Aorta (tissue), 5 donors: ENCODE measurements at regions not wholly inside any gene's neighbourhood (a gene's known extent, or its start where the extent isn't known, plus 50 kb on each side); places are given as distances from the start of the nearest gene placed in this dataset.

Experiments
- ATAC-seq: fragments of 200-7000 bp; cut with Tn5 transposase; one replicate; pipeline ENCODE4 v1.9.1; 2022; ENCODE audit warnings: moderate library complexity; ENCODE audit not compliant: low FRiP score
- DNase-seq, 2 donors: peaks; one replicate each; pipeline ENCODE4 v3.0.0-alpha.2; 2020
- H3K27ac ChIP-seq, 2 donors: one replicate each; pipeline ENCODE4 v1.5.1; 2013; ENCODE audit warnings: low read length in 2 of 2, mild to moderate bottlenecking in 2 of 2, moderate library complexity in 2 of 2, control low read depth in 1 of 2, inconsistent platforms in 1 of 2, low read depth in 1 of 2
- H3K27me3 ChIP-seq, 2 donors: one replicate each; pipeline ENCODE4 v1.6.1; 2013; ENCODE audit warnings: control low read depth in 1 of 2, low read length in 1 of 2, mild to moderate bottlenecking in 1 of 2, moderate library complexity in 1 of 2; ENCODE audit not compliant: insufficient read depth in 2 of 2, control insufficient read depth in 1 of 2
- H3K36me3 ChIP-seq, 2 donors: one replicate each; pipeline ENCODE4 v1.6.1; 2013; ENCODE audit warnings: control low read depth in 1 of 2, low read length in 1 of 2, mild to moderate bottlenecking in 1 of 2; ENCODE audit not compliant: insufficient read depth in 2 of 2, control insufficient read depth in 1 of 2
- H3K4me1 ChIP-seq, 2 donors: one replicate each; pipeline ENCODE4 v1.6.1; 2013; ENCODE audit warnings: low read length in 2 of 2, control low read depth in 1 of 2, mild to moderate bottlenecking in 1 of 2, moderate library complexity in 1 of 2; ENCODE audit not compliant: insufficient read depth in 2 of 2, control insufficient read depth in 1 of 2
- H3K4me3 ChIP-seq, 2 donors: one replicate each; pipeline ENCODE4 v1.5.1; 2013; ENCODE audit warnings: low read length in 2 of 2, control low read depth in 1 of 2, mild to moderate bottlenecking in 1 of 2
- H3K9me3 ChIP-seq: one replicate; pipeline ENCODE4 v1.6.1; 2013; ENCODE audit warnings: mild to moderate bottlenecking, low read length; ENCODE audit not compliant: control insufficient read depth
- WGBS, 2 donors: extraction: QIAGEN DNeasy Blood & Tissue Kit; methylation state at CpG; one replicate each; pipeline ENCODE4 v1.1.7; 2013; 5-methylcytosine and 5-hydroxymethylcytosine counted together
- intact Hi-C, 2 donors: fragments of 100-400 bp; cut with DNase I; formaldehyde crosslinking; loops; one replicate each; pipeline versions ENCODE4 v1.14.2 to v1.15.0; 2022
- donor health status: healthy with polysubstance abuse.
- donor health status: Bipolar disorder and iron deficiency.
- donor health status: DM: no; HTN: no; CAD: no.
- donor health status: DM: no; HTN: no; CAD: no.
- donor health status: DM: yes; HTN: yes; CAD: no.

DNA sequence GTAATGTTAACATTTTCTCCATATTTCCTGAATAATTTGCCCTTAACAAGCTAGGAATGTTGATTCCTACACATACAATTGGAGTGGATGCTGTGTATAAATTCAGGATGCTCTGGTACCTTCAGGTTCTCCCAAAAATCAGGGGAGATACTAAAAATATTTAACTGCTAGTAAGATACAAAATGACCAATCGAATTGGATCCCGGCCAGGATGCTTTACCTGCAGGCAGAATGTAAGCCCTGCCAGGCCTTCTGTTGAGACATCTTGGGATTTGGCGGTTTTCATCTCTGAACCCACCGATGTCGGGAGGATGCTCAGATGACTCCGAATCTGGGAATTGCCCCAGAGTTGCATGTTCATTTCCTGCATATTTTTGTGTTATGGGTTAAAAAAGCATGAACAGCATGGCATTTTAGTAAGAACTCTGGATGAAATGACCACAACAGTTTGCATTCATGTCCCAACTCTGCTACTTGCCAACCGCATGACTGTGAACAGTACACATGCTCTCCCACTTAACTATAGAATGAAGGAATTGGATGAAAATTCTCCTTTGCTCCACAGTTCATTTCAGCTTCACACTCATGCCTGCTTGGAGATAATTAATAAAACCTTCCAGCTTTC lies 241.4 kb upstream of the TBL1XR1 start:
- intact Hi-C loops: loop anchor here in 1 of 2 donors (10.0 kb wide), 1 partner anchor 64 kb away; no protein-coding TSS in a partner anchor
- Histone ChIP-seq H3K27ac (no peak overlapping the region), H3K4me3 (no peak overlapping the region), H3K27me3 (no peaks in the 10 kb centered on the region), H3K4me1 (peaks cover 2 to 5% of the 10 kb centered on the region in 2 donors), H3K9me3 (no peaks in the 10 kb centered on the region), H3K36me3 (no peaks in the 10 kb centered on the region)
- DNase-seq: no peak
- no peak for ATAC-seq
- 96 to 98% methylated on average over 7 of the region's 7 CpGs for WGBS, 2 donors

DNA sequence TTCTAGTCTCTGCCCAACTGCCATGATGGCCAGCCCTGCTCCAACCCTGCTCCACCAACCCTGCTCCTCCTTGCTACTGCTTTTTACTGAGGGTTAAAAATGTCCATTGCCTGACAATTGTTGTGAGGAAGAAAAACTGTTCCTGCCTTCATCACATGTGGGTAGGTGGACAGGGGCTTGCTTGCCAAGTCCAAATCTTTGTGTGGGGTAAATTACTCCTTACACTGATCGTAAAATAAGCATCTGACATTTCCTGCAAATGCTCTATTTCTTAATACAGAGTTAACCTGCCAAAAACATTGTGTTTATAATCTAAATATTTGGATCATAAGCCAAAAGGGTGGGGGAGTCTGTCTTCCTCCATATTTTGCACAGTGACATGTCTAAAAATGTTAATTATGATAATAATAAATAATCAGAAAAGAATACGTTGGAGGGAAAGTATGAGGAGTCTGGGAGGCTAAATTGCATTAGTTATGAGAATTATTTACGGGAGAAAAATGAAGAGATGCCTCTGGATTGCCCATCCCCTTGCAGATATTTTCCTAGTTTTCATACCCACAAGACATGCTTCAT lies 242.5 kb upstream of the TBL1XR1 start:
- H3K27ac ChIP-seq: no peak overlapping the region
- H3K4me3 ChIP-seq: no peak overlapping the region
- H3K27me3 ChIP-seq: no peaks in the 10 kb centered on the region
- WGBS, 2 donors: 43 to 45% methylated on average over 3 of the region's 3 CpGs
- no peak for DNase-seq
- H3K9me3 ChIP-seq: no peaks in the 10 kb centered on the region
- H3K36me3 ChIP-seq: no peaks in the 10 kb centered on the region
- intact Hi-C loops: loop anchor here in 1 of 2 donors (10.0 kb wide), 1 partner anchor 65 kb away; no protein-coding TSS in a partner anchor
- no peak for ATAC-seq
- H3K4me1 ChIP-seq: peaks cover 2 to 5% of the 10 kb centered on the region in 2 donors

GRCh38 chr3:177440456-177441104 lies 243.3 kb upstream of the TBL1XR1 start:
- H3K4me3 ChIP-seq: no peak overlapping the region
- H3K9me3 ChIP-seq: no peaks in the 10 kb centered on the region
- H3K27ac ChIP-seq: no peak overlapping the region
- no peaks in the 10 kb centered on the region for H3K36me3 ChIP-seq
- no peak for DNase-seq
- 95 to 97% methylated on average over 8 of the region's 8 CpGs for WGBS, 2 donors
- H3K4me1 ChIP-seq: peaks cover 2 to 5% of the 10 kb centered on the region in 2 donors
- no peak for ATAC-seq
- H3K27me3 ChIP-seq: no peaks in the 10 kb centered on the region
- intact Hi-C loops: no loop called here

GRCh38 chr3:177441276-177441812 lies 244.1 kb upstream of the TBL1XR1 start:
- no peak for ATAC-seq
- Histone ChIP-seq H3K4me1 (peaks cover 2 to 5% of the 10 kb centered on the region in 2 donors), H3K27me3 (no peaks in the 10 kb centered on the region), H3K27ac (no peak overlapping the region), H3K36me3 (no peaks in the 10 kb centered on the region), H3K4me3 (no peak overlapping the region), H3K9me3 (no peaks in the 10 kb centered on the region)
- intact Hi-C loops: no loop called here
- DNase-seq: no peak
- 94 to 95% methylated on average over 1 of the region's 1 CpG for WGBS, 2 donors

DNA sequence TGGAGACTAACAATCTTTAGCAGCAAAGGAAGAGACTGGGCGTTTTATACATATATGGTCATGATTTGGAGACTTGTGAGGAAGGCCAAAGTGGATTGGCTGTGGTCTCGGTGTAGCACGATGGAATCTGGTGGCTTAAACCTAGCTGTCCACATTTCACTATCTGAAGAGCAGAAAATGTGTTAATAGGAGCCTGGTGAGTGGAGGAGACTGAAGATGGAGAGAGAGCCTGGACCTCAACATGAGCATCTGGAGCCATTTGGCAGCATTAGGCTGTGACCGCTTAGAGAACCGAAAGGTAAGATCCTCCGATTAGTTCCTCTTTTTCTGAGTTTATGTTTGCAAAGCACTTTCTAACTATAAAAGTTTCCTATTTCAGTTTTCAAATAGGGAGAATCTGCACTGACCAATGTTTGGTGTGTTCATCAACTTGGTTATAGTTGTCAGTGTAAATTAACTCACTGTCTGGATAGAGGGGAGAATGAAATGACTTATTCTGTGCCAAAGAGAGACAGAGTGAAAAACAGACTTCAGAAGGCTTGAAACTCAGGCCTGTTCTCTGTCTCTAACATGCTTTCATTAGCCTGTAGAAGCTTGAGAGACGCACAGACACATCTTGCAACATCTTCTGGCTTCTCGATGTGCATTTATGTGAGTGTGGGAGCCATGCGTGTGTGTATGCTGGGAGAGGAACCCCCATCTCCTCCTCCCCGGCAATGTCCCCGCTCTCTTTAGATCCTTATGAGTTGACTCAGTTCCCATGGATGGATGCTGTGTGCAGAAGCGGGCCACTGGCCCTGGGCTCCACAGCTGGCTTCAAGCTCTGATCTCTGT lies 244.7 kb upstream of the TBL1XR1 start:
- DNase-seq: no peak

DNA sequence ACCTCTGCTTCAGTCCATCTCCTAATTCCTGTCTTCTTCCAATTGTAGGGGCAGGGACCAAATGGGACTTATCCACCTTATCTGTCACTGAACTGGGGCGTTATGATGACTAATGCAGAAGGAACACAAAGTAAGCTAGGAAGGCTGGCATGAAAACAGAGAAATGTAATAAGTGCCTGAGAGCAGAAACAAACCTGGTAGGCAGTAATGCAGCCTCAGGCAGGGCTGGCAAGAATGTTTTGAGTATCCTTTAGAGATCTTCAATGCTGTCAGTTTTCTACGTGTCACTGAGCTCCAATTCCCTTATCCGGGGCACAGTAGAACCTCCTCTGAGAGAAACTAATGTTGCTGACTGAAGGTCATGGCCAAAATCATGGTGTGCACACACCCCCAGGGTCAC lies 246.2 kb upstream of the TBL1XR1 start:
- Histone ChIP-seq H3K4me1 (peaks cover 2 to 5% of the 10 kb centered on the region in 2 donors), H3K36me3 (no peaks in the 10 kb centered on the region), H3K9me3 (no peaks in the 10 kb centered on the region), H3K27ac (peak overlapping the region in 1 of 2 donors; percentile 28), H3K4me3 (no peak overlapping the region), H3K27me3 (no peaks in the 10 kb centered on the region)
- intact Hi-C loops: no loop called here
- no peak for DNase-seq
- 2 to 6% methylated on average over 3 of the region's 3 CpGs for WGBS, 2 donors
- ATAC-seq: no peak

More for the DNA sequence above, 244.7 kb upstream of the TBL1XR1 start:
- Histone ChIP-seq H3K27ac (no peak overlapping the region), H3K4me3 (no peak overlapping the region), H3K4me1 (peaks cover 2 to 5% of the 10 kb centered on the region in 2 donors), H3K9me3 (no peaks in the 10 kb centered on the region), H3K27me3 (no peaks in the 10 kb centered on the region), H3K36me3 (no peaks in the 10 kb centered on the region)
- peak; percentile 38 for ATAC-seq
- WGBS, 2 donors: 92 to 93% methylated on average over 12 of the region's 12 CpGs
- intact Hi-C loops: no loop called here

- intact Hi-C loops: no loop called here
- ATAC-seq (no peak), DNase-seq (no peak)
- whole genome bisulfite sequencing, 2 donors: 65 to 83% methylated on average over 1 of the region's 1 CpG
- Histone ChIP-seq H3K27me3 (no peaks in the 10 kb centered on the region), H3K9me3 (no peaks in the 10 kb centered on the region), H3K4me3 (no peak overlapping the region), H3K4me1 (peaks cover 2 to 5% of the 10 kb centered on the region in 2 donors), H3K27ac (no peak overlapping the region), H3K36me3 (no peaks in the 10 kb centered on the region)
Measured at GRCh38 chr3:177444696-177445095, 247.4 kb upstream of the TBL1XR1 start.

- no peak for ATAC-seq
- H3K27ac ChIP-seq: no peak overlapping the region
- H3K4me3 ChIP-seq: no peak overlapping the region
Measured at GRCh38 chr3:177445549-177445948, 248.3 kb upstream of the TBL1XR1 start.

More at GRCh38 chr3:177445549-177445948, 248.3 kb upstream of the TBL1XR1 start:
- Histone ChIP-seq H3K27me3 (no peaks in the 10 kb centered on the region), H3K9me3 (no peaks in the 10 kb centered on the region), H3K36me3 (no peaks in the 10 kb centered on the region), H3K4me1 (peaks cover 2 to 5% of the 10 kb centered on the region in 2 donors)
- no peak for DNase-seq
- intact Hi-C loops: no loop called here
